ENCODE measurements at regions not wholly inside any gene's neighbourhood (a gene's known extent, or its start where the extent isn't known, plus 50 kb on each side); places are given as distances from the start of the nearest gene placed in this dataset.

DNA sequence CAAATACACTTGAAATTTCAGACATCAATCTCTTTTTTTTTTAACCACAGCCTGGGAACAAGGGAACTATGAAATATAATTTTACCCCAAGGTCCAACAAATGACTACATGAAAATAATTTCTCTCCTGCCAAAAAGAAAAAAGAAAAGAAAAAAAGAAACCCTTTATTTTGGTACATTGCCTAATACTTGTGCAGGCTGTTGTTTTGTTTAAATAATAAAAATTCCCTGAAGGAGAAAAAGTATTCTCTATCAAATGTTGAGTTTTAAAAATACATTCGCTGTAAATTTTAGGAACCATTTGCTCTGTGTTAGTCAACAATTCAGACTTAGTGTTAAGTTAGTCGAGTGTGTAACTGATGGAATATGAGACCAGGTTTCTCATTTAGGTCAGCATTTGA, 155.4 kb downstream of the PRDM6 start:
- TF ChIP-seq HNRNPLL (IDR thresholded peaks at IDR 0.05; ENCODE audit: low read depth, low read length, poor library complexity, severe bottlenecking) (no peak), SPEN (CRISPR knock-in tag; IDR thresholded peaks at IDR 0.05; ENCODE audit: low read depth) (no peak), MZF1 (CRISPR knock-in tag; IDR thresholded peaks at IDR 0.05; ENCODE audit: borderline replicate concordance) (no peak)
- TF ChIP-seq, protein P1, sequence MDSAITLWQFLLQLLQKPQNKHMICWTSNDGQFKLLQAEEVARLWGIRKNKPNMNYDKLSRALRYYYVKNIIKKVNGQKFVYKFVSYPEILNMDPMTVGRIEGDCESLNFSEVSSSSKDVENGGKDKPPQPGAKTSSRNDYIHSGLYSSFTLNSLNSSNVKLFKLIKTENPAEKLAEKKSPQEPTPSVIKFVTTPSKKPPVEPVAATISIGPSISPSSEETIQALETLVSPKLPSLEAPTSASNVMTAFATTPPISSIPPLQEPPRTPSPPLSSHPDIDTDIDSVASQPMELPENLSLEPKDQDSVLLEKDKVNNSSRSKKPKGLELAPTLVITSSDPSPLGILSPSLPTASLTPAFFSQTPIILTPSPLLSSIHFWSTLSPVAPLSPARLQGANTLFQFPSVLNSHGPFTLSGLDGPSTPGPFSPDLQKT (CRISPR knock-in tag; IDR thresholded peaks at IDR 0.05; ENCODE audit: borderline replicate concordance) = no peak
- TF ChIP-seq, protein P2, sequence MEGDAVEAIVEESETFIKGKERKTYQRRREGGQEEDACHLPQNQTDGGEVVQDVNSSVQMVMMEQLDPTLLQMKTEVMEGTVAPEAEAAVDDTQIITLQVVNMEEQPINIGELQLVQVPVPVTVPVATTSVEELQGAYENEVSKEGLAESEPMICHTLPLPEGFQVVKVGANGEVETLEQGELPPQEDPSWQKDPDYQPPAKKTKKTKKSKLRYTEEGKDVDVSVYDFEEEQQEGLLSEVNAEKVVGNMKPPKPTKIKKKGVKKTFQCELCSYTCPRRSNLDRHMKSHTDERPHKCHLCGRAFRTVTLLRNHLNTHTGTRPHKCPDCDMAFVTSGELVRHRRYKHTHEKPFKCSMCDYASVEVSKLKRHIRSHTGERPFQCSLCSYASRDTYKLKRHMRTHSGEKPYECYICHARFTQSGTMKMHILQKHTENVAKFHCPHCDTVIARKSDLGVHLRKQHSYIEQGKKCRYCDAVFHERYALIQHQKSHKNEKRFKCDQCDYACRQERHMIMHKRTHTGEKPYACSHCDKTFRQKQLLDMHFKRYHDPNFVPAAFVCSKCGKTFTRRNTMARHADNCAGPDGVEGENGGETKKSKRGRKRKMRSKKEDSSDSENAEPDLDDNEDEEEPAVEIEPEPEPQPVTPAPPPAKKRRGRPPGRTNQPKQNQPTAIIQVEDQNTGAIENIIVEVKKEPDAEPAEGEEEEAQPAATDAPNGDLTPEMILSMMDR (CRISPR knock-in tag; IDR thresholded peaks at IDR 0.05) = no peak
- TF ChIP-seq, protein P3, sequence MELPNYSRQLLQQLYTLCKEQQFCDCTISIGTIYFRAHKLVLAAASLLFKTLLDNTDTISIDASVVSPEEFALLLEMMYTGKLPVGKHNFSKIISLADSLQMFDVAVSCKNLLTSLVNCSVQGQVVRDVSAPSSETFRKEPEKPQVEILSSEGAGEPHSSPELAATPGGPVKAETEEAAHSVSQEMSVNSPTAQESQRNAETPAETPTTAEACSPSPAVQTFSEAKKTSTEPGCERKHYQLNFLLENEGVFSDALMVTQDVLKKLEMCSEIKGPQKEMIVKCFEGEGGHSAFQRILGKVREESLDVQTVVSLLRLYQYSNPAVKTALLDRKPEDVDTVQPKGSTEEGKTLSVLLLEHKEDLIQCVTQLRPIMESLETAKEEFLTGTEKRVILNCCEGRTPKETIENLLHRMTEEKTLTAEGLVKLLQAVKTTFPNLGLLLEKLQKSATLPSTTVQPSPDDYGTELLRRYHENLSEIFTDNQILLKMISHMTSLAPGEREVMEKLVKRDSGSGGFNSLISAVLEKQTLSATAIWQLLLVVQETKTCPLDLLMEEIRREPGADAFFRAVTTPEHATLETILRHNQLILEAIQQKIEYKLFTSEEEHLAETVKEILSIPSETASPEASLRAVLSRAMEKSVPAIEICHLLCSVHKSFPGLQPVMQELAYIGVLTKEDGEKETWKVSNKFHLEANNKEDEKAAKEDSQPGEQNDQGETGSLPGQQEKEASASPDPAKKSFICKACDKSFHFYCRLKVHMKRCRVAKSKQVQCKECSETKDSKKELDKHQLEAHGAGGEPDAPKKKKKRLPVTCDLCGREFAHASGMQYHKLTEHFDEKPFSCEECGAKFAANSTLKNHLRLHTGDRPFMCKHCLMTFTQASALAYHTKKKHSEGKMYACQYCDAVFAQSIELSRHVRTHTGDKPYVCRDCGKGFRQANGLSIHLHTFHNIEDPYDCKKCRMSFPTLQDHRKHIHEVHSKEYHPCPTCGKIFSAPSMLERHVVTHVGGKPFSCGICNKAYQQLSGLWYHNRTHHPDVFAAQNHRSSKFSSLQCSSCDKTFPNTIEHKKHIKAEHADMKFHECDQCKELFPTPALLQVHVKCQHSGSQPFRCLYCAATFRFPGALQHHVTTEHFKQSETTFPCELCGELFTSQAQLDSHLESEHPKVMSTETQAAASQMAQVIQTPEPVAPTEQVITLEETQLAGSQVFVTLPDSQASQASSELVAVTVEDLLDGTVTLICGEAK (IDR thresholded peaks at IDR 0.05) = no peak
- TF ChIP-seq, protein P3 (CRISPR knock-in tag; IDR thresholded peaks at IDR 0.05) = no peak
